HL-60 (cell line): ENCODE measurements at regions not wholly inside any gene's neighbourhood (a gene's known extent, or its start where the extent isn't known, plus 50 kb on each side); places are given as distances from the start of the nearest gene placed in this dataset.
A peak's percentile ranks its signal among the peaks of the same experiment; 100 is the strongest.

ENCODE experiments used
- DNase-seq, 2 experiments: peaks; one replicate each; pipeline ENCODE4 v3.0.0-alpha.2; 2010 to 2020; ENCODE audit warnings: low read depth in 1 of 2, low spot score in 1 of 2
- H3K27ac ChIP-seq: fragments of 250-450 bp; sonication (Bioruptor Pico); replicated peaks from 2 replicates; pipeline ENCODE4 v1.5.1; 2020; ENCODE audit warnings: mild to moderate bottlenecking, moderate library complexity
- H3K27me3 ChIP-seq: fragments of 250-450 bp; sonication (Bioruptor Pico); 2 replicates; pipeline ENCODE4 v1.5.1; 2021; ENCODE audit warnings: mild to moderate bottlenecking, moderate library complexity; ENCODE audit not compliant: insufficient read depth, poor library complexity, severe bottlenecking
- H3K4me3 ChIP-seq: replicated peaks from 2 replicates; pipeline ENCODE4 v1.5.1; 2011; ENCODE audit warnings: mild to moderate bottlenecking, control low read depth, low read length; ENCODE audit not compliant: insufficient read depth
- GABPA ChIP-seq: IDR thresholded peaks from 2 replicates; pipeline ENCODE4 v1.6.1; 2012; ENCODE audit warnings: low read depth
- POLR2AphosphoS5 ChIP-seq: IDR thresholded peaks from 2 replicates; pipeline ENCODE4 v1.6.1; 2012; ENCODE audit warnings: low read depth
- SPI1 ChIP-seq: IDR thresholded peaks from 2 replicates; pipeline ENCODE4 v1.6.1; 2012; ENCODE audit warnings: low read depth, mild to moderate bottlenecking, borderline replicate concordance
- TF ChIP-seq, protein P1 (sequence below): IDR thresholded peaks from 2 replicates; pipeline ENCODE4 v1.6.1; 2012; ENCODE audit warnings: low read depth; ENCODE audit not compliant: insufficient replicate concordance
- TF ChIP-seq, protein P2 (sequence below): IDR thresholded peaks from one replicate; pipeline ENCODE4 v1.5.1; 2011; ENCODE audit warnings: low read length, control low read depth, inconsistent platforms; ENCODE audit not compliant: insufficient read depth

DNA sequence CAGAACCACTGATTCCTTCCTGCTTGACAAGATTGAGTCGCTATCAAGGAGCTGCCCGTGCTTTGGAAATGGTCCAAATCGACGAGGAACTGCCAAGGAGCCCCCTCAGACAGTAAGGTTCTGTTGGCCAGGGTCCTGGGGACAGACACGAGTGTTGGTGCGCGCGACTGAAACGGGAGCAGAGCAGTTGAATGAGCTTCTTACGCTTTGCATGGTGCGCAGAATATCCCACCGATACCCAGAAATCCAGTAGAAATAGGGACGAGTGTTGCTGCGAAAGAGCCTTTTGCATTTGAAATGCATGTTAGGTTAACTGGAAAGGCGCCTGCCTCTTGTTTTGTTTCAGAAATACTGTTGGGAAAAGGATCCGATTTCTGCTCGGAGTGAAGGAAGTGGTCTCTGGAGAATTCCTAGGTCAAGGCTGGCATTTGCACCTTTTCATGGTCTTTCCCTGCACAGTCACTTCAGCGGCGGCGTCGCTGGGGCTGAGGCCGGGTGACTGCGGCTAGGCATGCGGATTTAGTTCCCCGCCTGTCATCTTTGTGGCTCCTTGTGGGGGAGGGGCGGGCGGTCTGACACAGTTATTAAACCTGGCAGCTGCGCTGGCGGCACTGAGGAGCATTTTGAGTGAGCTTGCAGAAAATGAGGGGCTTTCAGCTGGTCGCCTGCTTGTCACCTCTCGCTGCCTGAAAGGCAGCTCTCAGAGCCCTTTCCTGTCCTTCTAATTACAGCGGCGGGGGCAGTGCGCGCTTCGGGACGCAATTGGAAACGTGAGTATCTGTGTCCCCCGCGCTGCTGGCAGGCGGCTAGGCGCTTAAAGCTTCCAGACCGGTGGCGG is 51.5 kb upstream of the TRIM2 start:
- TF ChIP-seq, protein P1, sequence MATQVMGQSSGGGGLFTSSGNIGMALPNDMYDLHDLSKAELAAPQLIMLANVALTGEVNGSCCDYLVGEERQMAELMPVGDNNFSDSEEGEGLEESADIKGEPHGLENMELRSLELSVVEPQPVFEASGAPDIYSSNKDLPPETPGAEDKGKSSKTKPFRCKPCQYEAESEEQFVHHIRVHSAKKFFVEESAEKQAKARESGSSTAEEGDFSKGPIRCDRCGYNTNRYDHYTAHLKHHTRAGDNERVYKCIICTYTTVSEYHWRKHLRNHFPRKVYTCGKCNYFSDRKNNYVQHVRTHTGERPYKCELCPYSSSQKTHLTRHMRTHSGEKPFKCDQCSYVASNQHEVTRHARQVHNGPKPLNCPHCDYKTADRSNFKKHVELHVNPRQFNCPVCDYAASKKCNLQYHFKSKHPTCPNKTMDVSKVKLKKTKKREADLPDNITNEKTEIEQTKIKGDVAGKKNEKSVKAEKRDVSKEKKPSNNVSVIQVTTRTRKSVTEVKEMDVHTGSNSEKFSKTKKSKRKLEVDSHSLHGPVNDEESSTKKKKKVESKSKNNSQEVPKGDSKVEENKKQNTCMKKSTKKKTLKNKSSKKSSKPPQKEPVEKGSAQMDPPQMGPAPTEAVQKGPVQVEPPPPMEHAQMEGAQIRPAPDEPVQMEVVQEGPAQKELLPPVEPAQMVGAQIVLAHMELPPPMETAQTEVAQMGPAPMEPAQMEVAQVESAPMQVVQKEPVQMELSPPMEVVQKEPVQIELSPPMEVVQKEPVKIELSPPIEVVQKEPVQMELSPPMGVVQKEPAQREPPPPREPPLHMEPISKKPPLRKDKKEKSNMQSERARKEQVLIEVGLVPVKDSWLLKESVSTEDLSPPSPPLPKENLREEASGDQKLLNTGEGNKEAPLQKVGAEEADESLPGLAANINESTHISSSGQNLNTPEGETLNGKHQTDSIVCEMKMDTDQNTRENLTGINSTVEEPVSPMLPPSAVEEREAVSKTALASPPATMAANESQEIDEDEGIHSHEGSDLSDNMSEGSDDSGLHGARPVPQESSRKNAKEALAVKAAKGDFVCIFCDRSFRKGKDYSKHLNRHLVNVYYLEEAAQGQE: no peak
- peak; percentile 32; the same call in 1 of the 2 replicates for TF ChIP-seq POLR2AphosphoS5
- no peaks in the 10 kb centered on the region for H3K27me3 ChIP-seq
- DNase-seq: peak in 1 of 2 experiments; percentile 77
- H3K27ac ChIP-seq: peak overlapping the region; percentile 55
- peak overlapping the region; percentile 47 for H3K4me3 ChIP-seq

DNA sequence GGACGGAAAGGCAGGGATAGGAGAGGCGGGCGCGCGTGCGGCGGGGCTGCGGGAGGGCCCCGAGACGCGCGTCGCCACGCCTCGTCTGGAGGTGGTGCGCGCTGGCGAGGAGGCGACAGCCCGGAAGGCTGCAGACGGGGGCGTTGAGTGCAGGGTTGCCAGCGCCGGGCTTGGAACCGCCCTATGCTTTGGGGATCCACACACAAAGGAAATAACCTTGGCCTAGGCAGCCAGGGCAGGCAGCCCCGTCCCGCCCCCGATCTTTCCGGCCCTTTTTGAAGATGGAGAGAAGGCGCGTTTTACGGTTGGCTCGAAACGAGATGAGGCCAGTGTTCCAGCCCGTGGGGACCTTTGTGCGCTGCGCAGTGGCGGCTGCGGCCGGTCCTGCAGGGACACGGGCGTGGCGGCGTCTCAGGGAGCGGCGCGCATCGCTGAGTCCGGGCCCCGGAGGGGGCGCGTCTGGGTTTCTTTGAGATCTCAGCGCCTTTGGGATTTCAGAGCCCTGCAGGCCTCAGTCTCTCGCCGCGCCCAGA is 50.8 kb upstream of the TRIM2 start:
- TF ChIP-seq POLR2AphosphoS5 (no peak), SPI1 (no peak), GABPA (no peak)
- TF ChIP-seq, protein P1: no peak
- TF ChIP-seq, protein P2, sequence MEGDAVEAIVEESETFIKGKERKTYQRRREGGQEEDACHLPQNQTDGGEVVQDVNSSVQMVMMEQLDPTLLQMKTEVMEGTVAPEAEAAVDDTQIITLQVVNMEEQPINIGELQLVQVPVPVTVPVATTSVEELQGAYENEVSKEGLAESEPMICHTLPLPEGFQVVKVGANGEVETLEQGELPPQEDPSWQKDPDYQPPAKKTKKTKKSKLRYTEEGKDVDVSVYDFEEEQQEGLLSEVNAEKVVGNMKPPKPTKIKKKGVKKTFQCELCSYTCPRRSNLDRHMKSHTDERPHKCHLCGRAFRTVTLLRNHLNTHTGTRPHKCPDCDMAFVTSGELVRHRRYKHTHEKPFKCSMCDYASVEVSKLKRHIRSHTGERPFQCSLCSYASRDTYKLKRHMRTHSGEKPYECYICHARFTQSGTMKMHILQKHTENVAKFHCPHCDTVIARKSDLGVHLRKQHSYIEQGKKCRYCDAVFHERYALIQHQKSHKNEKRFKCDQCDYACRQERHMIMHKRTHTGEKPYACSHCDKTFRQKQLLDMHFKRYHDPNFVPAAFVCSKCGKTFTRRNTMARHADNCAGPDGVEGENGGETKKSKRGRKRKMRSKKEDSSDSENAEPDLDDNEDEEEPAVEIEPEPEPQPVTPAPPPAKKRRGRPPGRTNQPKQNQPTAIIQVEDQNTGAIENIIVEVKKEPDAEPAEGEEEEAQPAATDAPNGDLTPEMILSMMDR: no peak
- peak overlapping the region; percentile 55 for H3K27ac ChIP-seq

DNA sequence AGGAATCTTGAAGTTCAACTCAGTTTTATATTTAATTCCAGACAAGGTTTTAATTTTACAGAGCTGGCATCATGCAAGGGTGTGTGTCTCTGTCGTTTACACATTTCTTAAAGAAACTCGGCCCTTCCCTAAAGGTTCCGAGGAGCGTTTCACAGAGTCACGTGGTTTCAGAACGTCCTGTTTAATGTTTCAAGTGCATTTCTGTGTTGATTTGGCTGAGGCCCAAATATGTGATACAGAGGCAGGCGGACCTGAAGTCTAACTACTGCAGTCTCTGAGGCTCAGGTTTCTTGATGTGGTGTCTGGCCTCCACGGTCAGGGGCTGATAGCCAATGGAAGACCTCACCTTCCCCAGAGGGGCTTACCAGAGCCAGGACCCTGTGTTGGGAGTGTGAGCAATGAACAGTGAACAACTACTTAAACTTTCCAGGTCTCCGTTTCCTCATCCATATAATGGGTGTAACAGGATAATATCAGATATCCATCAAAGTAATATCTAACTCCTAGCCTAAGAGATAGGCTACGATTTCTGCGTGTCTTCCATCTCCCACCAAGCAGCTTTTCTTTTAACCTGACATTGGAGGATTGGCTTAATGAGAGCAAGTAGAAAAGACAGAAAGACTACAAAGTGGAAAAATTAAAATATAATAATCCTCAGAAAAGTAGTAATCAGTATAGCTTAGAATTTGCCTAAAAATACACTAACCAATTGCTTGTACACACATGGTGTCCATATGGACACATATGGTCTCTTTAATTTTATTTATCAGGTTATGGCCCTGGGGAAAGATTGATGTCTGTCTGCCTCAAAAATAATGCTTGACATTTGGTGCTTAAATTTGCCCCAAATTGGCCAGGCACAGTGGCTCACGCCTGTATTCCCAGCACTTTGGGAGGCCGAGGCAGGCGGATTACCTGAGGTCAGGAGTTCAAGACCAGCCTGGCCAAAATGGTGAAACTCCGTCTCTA is 50.0 kb upstream of the TRIM2 start:
- Histone ChIP-seq H3K4me3 (no peak overlapping the region), H3K27ac (no peak overlapping the region), H3K27me3 (no peaks in the 10 kb centered on the region)
- no peak for TF ChIP-seq POLR2AphosphoS5
- DNase-seq: peak in 1 of 2 experiments; percentile 15

More for the DNA sequence above, 50.8 kb upstream of the TRIM2 start:
- no peaks in the 10 kb centered on the region for H3K27me3 ChIP-seq
- DNase-seq: peak; percentile 31 to 58
- peak overlapping the region; percentile 47 for H3K4me3 ChIP-seq
